Ovary (tissue), 3 donors: ENCODE measurements at regions not wholly inside any gene's neighbourhood (a gene's known extent, or its start where the extent isn't known, plus 50 kb on each side); places are given as distances from the start of the nearest gene placed in this dataset.

ENCODE experiments used
- EP300 ChIP-seq: sonication (generic); formaldehyde crosslinking; IDR thresholded peaks from one replicate; pipeline ENCODE4 v1.6.1; 2017; ENCODE audit warnings: antibody characterized with exemption
- TF ChIP-seq, protein P1 (sequence below), 3 donors: fragments of 450-650 bp in 2 of 3; fragments of 200-600 bp in 1 of 3; IDR thresholded peaks; one replicate each; pipeline versions ENCODE4 v1.5.1 to v1.8.0; 2016 to 2022; ENCODE audit warnings: antibody characterized with exemption in 3 of 3, mild to moderate bottlenecking in 1 of 3
- donor health status: DM: no; HTN: no; CAD: no.

GRCh38 chr9:81801190-81801589 lies 111.8 kb upstream of the TLE1 start:
- no peak for TF ChIP-seq EP300
- TF ChIP-seq, protein P1, sequence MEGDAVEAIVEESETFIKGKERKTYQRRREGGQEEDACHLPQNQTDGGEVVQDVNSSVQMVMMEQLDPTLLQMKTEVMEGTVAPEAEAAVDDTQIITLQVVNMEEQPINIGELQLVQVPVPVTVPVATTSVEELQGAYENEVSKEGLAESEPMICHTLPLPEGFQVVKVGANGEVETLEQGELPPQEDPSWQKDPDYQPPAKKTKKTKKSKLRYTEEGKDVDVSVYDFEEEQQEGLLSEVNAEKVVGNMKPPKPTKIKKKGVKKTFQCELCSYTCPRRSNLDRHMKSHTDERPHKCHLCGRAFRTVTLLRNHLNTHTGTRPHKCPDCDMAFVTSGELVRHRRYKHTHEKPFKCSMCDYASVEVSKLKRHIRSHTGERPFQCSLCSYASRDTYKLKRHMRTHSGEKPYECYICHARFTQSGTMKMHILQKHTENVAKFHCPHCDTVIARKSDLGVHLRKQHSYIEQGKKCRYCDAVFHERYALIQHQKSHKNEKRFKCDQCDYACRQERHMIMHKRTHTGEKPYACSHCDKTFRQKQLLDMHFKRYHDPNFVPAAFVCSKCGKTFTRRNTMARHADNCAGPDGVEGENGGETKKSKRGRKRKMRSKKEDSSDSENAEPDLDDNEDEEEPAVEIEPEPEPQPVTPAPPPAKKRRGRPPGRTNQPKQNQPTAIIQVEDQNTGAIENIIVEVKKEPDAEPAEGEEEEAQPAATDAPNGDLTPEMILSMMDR (IDR thresholded peaks at IDR 0.05) = no peak
